OCI-LY7 (cell line): ENCODE measurements at regions not wholly inside any gene's neighbourhood (a gene's known extent, or its start where the extent isn't known, plus 50 kb on each side); places are given as distances from the start of the nearest gene placed in this dataset.

Experiments used
- BruUV-seq: library from RNA; stranded (reverse); fragments of 400-500 nt; replicated peaks from 2 replicates; lab custom pipeline; 2021; lab: Mats Ljungman, UMichigan
- CTCF ChIA-PET: fragments of 300-600 bp; sonication (Branson Sonifier 250); formaldehyde crosslinking; loops from one replicate; lab custom pipeline; 2022; ENCODE audit warnings: antibody characterized with exemption; ENCODE audit not compliant: unreplicated experiment; lab: Charles Lee
- POLR2A ChIA-PET: fragments of 300-600 bp; sonication (Branson Sonifier 250); formaldehyde crosslinking; loops from one replicate; lab custom pipeline; 2022; ENCODE audit warnings: antibody characterized with exemption; lab: Charles Lee
- DNase-seq: peaks from one replicate; pipeline ENCODE4 v3.0.0-alpha.2; 2015; ENCODE audit warnings: low spot score
- H2AFZ ChIP-seq: fragments of 200-600 bp; sonication (generic), shearing (Covaris generic); 2 replicates; pipeline ENCODE4 v1.6.1; 2014; ENCODE audit warnings: mild to moderate bottlenecking, antibody characterized with exemption, low read length, moderate library complexity
- H3K27ac ChIP-seq: fragments of 200-600 bp; sonication (generic); 2 replicates; pipeline ENCODE4 v1.5.1; 2014; ENCODE audit warnings: mixed run types, low read depth, mild to moderate bottlenecking, moderate library complexity, low read length, inconsistent platforms; ENCODE audit not compliant: poor library complexity, severe bottlenecking
- H3K36me3 ChIP-seq: fragments of 200-600 bp; sonication (generic); 2 replicates; pipeline ENCODE4 v1.6.1; 2014; ENCODE audit warnings: mild to moderate bottlenecking, antibody characterized with exemption, low read length, moderate library complexity, mixed read lengths; ENCODE audit not compliant: insufficient read depth
- H3K4me1 ChIP-seq: fragments of 200-600 bp; sonication (generic); 2 replicates; pipeline ENCODE4 v1.5.1; 2014; ENCODE audit warnings: mild to moderate bottlenecking, low read length; ENCODE audit not compliant: insufficient read depth, poor library complexity, severe bottlenecking
- H3K4me2 ChIP-seq: fragments of 200-600 bp; sonication (generic); 2 replicates; pipeline ENCODE4 v1.6.1; 2014; ENCODE audit warnings: mild to moderate bottlenecking, low read length
- H3K4me3 ChIP-seq: fragments of 200-600 bp; sonication (generic); 2 replicates; pipeline ENCODE4 v1.5.1; 2014; ENCODE audit warnings: mild to moderate bottlenecking, low read depth, low read length; ENCODE audit not compliant: poor library complexity, severe bottlenecking
- H3K79me2 ChIP-seq: fragments of 200-600 bp; sonication (generic); 2 replicates; pipeline ENCODE4 v1.6.1; 2016; ENCODE audit warnings: low read depth, mild to moderate bottlenecking, low read length, moderate library complexity, mixed read lengths; ENCODE audit not compliant: insufficient read depth
- H3K9me2 ChIP-seq: fragments of 200-600 bp; sonication (generic); 2 replicates; pipeline ENCODE4 v1.6.1; 2016; ENCODE audit warnings: mild to moderate bottlenecking, low read length, mixed read lengths; ENCODE audit not compliant: insufficient read depth
- H3K9me3 ChIP-seq: fragments of 200-600 bp; sonication (generic); 2 replicates; pipeline ENCODE4 v1.6.1; 2014; ENCODE audit warnings: mild to moderate bottlenecking, mixed run types, low read length, mixed read lengths
- H4K20me1 ChIP-seq: fragments of 200-600 bp; sonication (generic); 2 replicates; pipeline ENCODE4 v1.6.1; 2014; ENCODE audit warnings: mild to moderate bottlenecking, antibody characterized with exemption, low read length, moderate library complexity, mixed read lengths; ENCODE audit not compliant: insufficient read depth
- EZH2phosphoT487 ChIP-seq: fragments of 200-600 bp; sonication (generic); IDR thresholded peaks from 2 replicates; pipeline ENCODE4 v1.6.1; 2018; ENCODE audit warnings: low read depth, borderline replicate concordance, mild to moderate bottlenecking, mixed run types, antibody characterized with exemption, low read length, moderate library complexity, mixed read lengths
- intact Hi-C: fragments of 100-400 bp; cut with micrococcal nuclease; formaldehyde crosslinking; loops from one replicate; pipeline ENCODE4 v1.10.0; 2022; ENCODE audit not compliant: unreplicated experiment
- TF ChIP-seq, protein P1 (sequence below): fragments of 200-600 bp; sonication (generic); conservative IDR thresholded peaks from 2 replicates; pipeline ENCODE4 v1.5.1; 2014; ENCODE audit warnings: mild to moderate bottlenecking, antibody characterized with exemption, low read length, moderate library complexity, mixed read lengths

GRCh38 chr6:92428448-92428847 is 990.9 kb downstream of the EPHA7 start:
- Histone ChIP-seq H3K79me2 (no peaks in the 10 kb centered on the region), H3K9me2 (no peaks in the 10 kb centered on the region), H3K27ac (no peak overlapping the region), H2AFZ (no peak overlapping the region), H3K36me3 (no peaks in the 10 kb centered on the region), H3K4me3 (no peak overlapping the region), H4K20me1 (no peaks in the 10 kb centered on the region), H3K9me3 (no peaks in the 10 kb centered on the region), H3K4me1 (no peaks in the 10 kb centered on the region), H3K4me2 (no peak overlapping the region)
- POLR2A ChIA-PET: no interaction called here
- DNase-seq: no peak
- intact Hi-C loops: no loop called here
- CTCF ChIA-PET: no interaction called here
- BruUV-seq: no TSS peak
- TF ChIP-seq, protein P1, sequence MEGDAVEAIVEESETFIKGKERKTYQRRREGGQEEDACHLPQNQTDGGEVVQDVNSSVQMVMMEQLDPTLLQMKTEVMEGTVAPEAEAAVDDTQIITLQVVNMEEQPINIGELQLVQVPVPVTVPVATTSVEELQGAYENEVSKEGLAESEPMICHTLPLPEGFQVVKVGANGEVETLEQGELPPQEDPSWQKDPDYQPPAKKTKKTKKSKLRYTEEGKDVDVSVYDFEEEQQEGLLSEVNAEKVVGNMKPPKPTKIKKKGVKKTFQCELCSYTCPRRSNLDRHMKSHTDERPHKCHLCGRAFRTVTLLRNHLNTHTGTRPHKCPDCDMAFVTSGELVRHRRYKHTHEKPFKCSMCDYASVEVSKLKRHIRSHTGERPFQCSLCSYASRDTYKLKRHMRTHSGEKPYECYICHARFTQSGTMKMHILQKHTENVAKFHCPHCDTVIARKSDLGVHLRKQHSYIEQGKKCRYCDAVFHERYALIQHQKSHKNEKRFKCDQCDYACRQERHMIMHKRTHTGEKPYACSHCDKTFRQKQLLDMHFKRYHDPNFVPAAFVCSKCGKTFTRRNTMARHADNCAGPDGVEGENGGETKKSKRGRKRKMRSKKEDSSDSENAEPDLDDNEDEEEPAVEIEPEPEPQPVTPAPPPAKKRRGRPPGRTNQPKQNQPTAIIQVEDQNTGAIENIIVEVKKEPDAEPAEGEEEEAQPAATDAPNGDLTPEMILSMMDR: no peak
- no peak for TF ChIP-seq EZH2phosphoT487

- no peak overlapping the region for H3K4me2 ChIP-seq
- no peak overlapping the region for H3K4me3 ChIP-seq
- H2AFZ ChIP-seq: no peak overlapping the region
- intact Hi-C loops: no loop called here
- H3K36me3 ChIP-seq: no peaks in the 10 kb centered on the region
- H3K79me2 ChIP-seq: no peaks in the 10 kb centered on the region
- BruUV-seq: no TSS peak
- ChIA-PET POLR2A (no interaction called here), CTCF (no interaction called here)
- H4K20me1 ChIP-seq: no peaks in the 10 kb centered on the region
- no peak overlapping the region for H3K27ac ChIP-seq
- no peaks in the 10 kb centered on the region for H3K9me2 ChIP-seq
- TF ChIP-seq, protein P1: no peak
- no peak for TF ChIP-seq EZH2phosphoT487
- H3K9me3 ChIP-seq: no peaks in the 10 kb centered on the region
- DNase-seq: no peak
- no peaks in the 10 kb centered on the region for H3K4me1 ChIP-seq
Observed at GRCh38 chr6:92427453-92427852, 991.9 kb downstream of the EPHA7 start.

- no TSS peak for BruUV-seq
- ChIA-PET CTCF (no interaction called here), POLR2A (interaction anchor here (0.6 kb wide), 1 partner anchor 108 kb away, joined by 5 read pairs; no protein-coding TSS in a partner anchor)
- no peak for DNase-seq
- Histone ChIP-seq H3K9me3 (no peaks in the 10 kb centered on the region), H3K79me2 (no peaks in the 10 kb centered on the region), H3K4me2 (no peak overlapping the region), H3K9me2 (no peaks in the 10 kb centered on the region), H2AFZ (no peak overlapping the region), H4K20me1 (no peaks in the 10 kb centered on the region), H3K4me3 (no peak overlapping the region), H3K4me1 (no peaks in the 10 kb centered on the region), H3K36me3 (no peaks in the 10 kb centered on the region), H3K27ac (no peak overlapping the region)
- intact Hi-C loops: no loop called here
- TF ChIP-seq, protein P1: no peak
- no peak for TF ChIP-seq EZH2phosphoT487
Observed at GRCh38 chr6:92415656-92416055, 1003.7 kb downstream of the EPHA7 start.
